ENCODE measurements at regions not wholly inside any gene's neighbourhood (a gene's known extent, or its start where the extent isn't known, plus 50 kb on each side); places are given as distances from the start of the nearest gene placed in this dataset.

GRCh38 chr2:204012072-204012653 lies 75.6 kb downstream of the ICOS start:
- DNase-seq (ENCODE audit: extremely low read depth, low read depth) = no peak
- no peak overlapping the region for H3K4me3 ChIP-seq (replicated peaks; ENCODE audit: low read depth, low read length)
- TF ChIP-seq CTCF (IDR thresholded peaks at IDR 0.05; ENCODE audit: low read depth, low read length, missing control alignments) = no peak

DNA sequence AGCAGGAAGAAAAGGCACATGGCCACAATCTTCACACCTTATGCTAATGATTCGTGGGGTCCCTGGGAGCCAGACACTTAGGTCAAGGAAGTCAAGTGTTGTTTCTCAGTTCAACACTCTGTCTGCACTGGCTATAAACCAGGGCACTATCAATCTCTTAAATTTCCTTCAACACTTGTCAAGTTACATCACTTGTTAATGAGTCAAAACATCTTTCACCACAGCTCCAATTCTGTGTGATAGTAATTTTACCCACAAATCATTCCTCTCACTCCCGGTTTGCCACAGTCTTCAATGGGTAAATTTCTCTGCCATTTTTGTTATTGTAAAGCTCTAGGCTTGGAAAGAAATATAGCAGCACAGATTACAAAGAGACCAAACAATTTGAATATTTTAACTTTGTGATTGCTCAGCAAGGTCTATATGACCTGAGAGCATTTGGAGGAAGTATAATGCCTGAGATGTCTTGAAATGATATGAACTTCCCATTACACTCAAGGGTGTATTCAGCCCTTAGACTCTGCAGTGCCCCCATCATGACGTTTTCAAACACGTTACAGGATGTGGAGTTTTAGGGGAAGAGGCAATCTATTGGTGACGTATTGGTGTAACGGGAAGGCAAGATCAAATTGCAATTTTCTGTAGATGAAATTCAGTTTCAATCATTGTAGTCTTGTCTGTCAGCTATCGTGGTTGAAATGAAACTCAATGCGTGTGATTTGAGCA lies 78.7 kb downstream of the ICOS start:
- TF ChIP-seq CTCF (IDR thresholded peaks at IDR 0.05; ENCODE audit: low read depth, low read length, missing control alignments) = no peak
- no peak for DNase-seq (ENCODE audit: extremely low read depth, low read depth)
- H3K4me3 ChIP-seq (replicated peaks; ENCODE audit: low read depth, low read length) = no peak overlapping the region

GRCh38 chr2:204018717-204019116 lies 82.2 kb downstream of the ICOS start:
- DNase-seq (ENCODE audit: extremely low read depth, low read depth) = no peak
- no peak overlapping the region for H3K4me3 ChIP-seq (replicated peaks; ENCODE audit: low read depth, low read length)
- TF ChIP-seq CTCF (IDR thresholded peaks at IDR 0.05; ENCODE audit: low read depth, low read length, missing control alignments) = no peak

GRCh38 chr2:204019572-204020501 lies 83.3 kb downstream of the ICOS start:
- H3K4me3 ChIP-seq (replicated peaks; ENCODE audit: low read depth, low read length) = no peak overlapping the region
- TF ChIP-seq CTCF (IDR thresholded peaks at IDR 0.05; ENCODE audit: low read depth, low read length, missing control alignments) = no peak
- DNase-seq (ENCODE audit: extremely low read depth, low read depth) = no peak

DNA sequence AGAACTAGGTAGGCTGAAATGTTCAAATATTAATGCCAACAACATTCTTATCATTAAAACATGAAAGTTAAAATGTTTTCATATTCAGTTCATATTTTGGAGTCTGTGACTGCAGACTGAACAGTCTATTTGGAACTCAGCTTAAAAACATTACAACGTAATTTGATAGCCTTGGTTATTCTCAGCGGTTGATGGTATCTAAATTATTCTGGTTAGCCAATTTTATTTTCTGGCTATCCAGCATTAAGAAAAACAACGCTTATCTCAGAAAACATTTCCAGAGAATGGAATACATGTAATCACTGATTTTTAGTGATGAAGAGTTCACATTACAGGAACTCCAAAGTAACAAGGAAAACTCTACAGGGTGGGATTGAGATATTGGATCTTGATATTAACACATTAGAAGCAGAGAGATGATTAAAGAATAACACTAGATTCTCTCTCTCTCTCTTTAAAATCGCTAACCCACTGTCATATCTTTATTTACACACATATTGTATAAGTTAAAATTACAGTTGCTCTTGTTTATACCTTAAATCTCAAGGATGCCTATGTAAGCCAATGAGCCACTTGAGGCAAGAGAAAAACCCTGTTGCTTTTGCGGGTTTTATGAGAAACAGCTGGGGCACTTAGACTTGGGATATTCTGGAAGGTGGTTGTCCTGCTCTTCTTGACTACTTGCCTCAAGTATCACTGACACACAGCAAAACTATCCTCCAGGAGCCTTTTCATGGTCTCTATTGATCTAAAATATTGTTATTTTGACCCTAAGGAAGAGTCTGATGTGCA lies 84.9 kb downstream of the ICOS start:
- no peak for DNase-seq (ENCODE audit: extremely low read depth, low read depth)
- no peak overlapping the region for H3K4me3 ChIP-seq (replicated peaks; ENCODE audit: low read depth, low read length)
- TF ChIP-seq CTCF (IDR thresholded peaks at IDR 0.05; ENCODE audit: low read depth, low read length, missing control alignments) = no peak

GRCh38 chr2:204022550-204022949 lies 86.0 kb downstream of the ICOS start:
- no peak for TF ChIP-seq CTCF (IDR thresholded peaks at IDR 0.05; ENCODE audit: low read depth, low read length, missing control alignments)
- DNase-seq (ENCODE audit: extremely low read depth, low read depth) = no peak
- H3K4me3 ChIP-seq (replicated peaks; ENCODE audit: low read depth, low read length) = no peak overlapping the region

Measured in HFF-Myc (cell line).